Upper lobe of right lung (tissue), 1 donor: ENCODE measurements at regions not wholly inside any gene's neighbourhood (a gene's known extent, or its start where the extent isn't known, plus 50 kb on each side); places are given as distances from the start of the nearest gene placed in this dataset.

Experiments used
- ATAC-seq: fragments of 200-7000 bp; cut with Tn5 transposase; one replicate; pipeline ENCODE4 v1.9.1; 2020; ENCODE audit warnings: mild to moderate bottlenecking, moderate library complexity
- DNase-seq: peaks from one replicate; pipeline ENCODE4 v3.0.0-alpha.2; 2020
- H3K27ac ChIP-seq: fragments of 200-600 bp; one replicate; pipeline ENCODE4 v1.8.0; 2022
- H3K27me3 ChIP-seq: fragments of 200-600 bp; one replicate; pipeline ENCODE4 v1.8.0; 2022; ENCODE audit warnings: mild to moderate bottlenecking
- H3K36me3 ChIP-seq: fragments of 200-600 bp; one replicate; pipeline ENCODE4 v1.8.0; 2022
- H3K4me1 ChIP-seq: fragments of 200-600 bp; one replicate; pipeline ENCODE4 v1.8.0; 2022
- H3K4me3 ChIP-seq: fragments of 200-600 bp; one replicate; pipeline ENCODE4 v1.8.0; 2022; ENCODE audit warnings: mild to moderate bottlenecking
- H3K9me3 ChIP-seq: fragments of 200-600 bp; one replicate; pipeline ENCODE4 v1.8.0; 2022
- CTCF ChIP-seq: fragments of 200-600 bp; IDR thresholded peaks from one replicate; pipeline ENCODE4 v1.8.0; 2022; ENCODE audit warnings: antibody characterized with exemption
- intact Hi-C: fragments of 100-400 bp; cut with DNase I; formaldehyde crosslinking; loops from one replicate; pipeline ENCODE4 v1.11.0; 2022
- donor health status: DM: no; HTN: yes; CAD: no; lungs with severe emphysema.

GRCh38 chr4:13981499-13981898, 354.0 kb upstream of the BOD1L1 start:
- no peak for TF ChIP-seq CTCF
- Histone ChIP-seq H3K4me3 (no peak overlapping the region), H3K27ac (no peak overlapping the region), H3K9me3 (no peaks in the 10 kb centered on the region), H3K4me1 (no peaks in the 10 kb centered on the region), H3K36me3 (no peaks in the 10 kb centered on the region), H3K27me3 (no peaks in the 10 kb centered on the region)
- ATAC-seq = no peak
- DNase-seq = no peak
- intact Hi-C loops = no loop called here

GRCh38 chr4:13982010-13982409, 354.5 kb upstream of the BOD1L1 start:
- Histone ChIP-seq H3K36me3 (no peaks in the 10 kb centered on the region), H3K27me3 (no peaks in the 10 kb centered on the region), H3K4me3 (no peak overlapping the region), H3K9me3 (no peaks in the 10 kb centered on the region), H3K4me1 (no peaks in the 10 kb centered on the region), H3K27ac (no peak overlapping the region)
- ATAC-seq (no peak), DNase-seq (no peak)
- no peak for TF ChIP-seq CTCF
- intact Hi-C loops = no loop called here

- no peak overlapping the region for H3K4me3 ChIP-seq
- intact Hi-C loops = no loop called here
- ATAC-seq (no peak), DNase-seq (no peak)
- H3K27me3 ChIP-seq = no peaks in the 10 kb centered on the region
- no peaks in the 10 kb centered on the region for H3K36me3 ChIP-seq
- no peak overlapping the region for H3K27ac ChIP-seq
- no peaks in the 10 kb centered on the region for H3K9me3 ChIP-seq
- no peaks in the 10 kb centered on the region for H3K4me1 ChIP-seq
- TF ChIP-seq CTCF = no peak
These were observed 355.8 kb upstream of the BOD1L1 start for GRCh38 chr4:13983189-13983790.

- H3K9me3 ChIP-seq = no peaks in the 10 kb centered on the region
- no peaks in the 10 kb centered on the region for H3K4me1 ChIP-seq
- no peak overlapping the region for H3K27ac ChIP-seq
- TF ChIP-seq CTCF = no peak
- DNase-seq (no peak), ATAC-seq (peak; percentile 37)
- H3K4me3 ChIP-seq = no peak overlapping the region
- no peaks in the 10 kb centered on the region for H3K36me3 ChIP-seq
- intact Hi-C loops = no loop called here
- no peaks in the 10 kb centered on the region for H3K27me3 ChIP-seq
These were observed 357.7 kb upstream of the BOD1L1 start for GRCh38 chr4:13984991-13985800.

- no peak for TF ChIP-seq CTCF
- no peak for DNase-seq
- Histone ChIP-seq H3K27me3 (no peaks in the 10 kb centered on the region), H3K36me3 (no peaks in the 10 kb centered on the region), H3K9me3 (no peaks in the 10 kb centered on the region), H3K4me1 (no peaks in the 10 kb centered on the region), H3K27ac (no peak overlapping the region), H3K4me3 (no peak overlapping the region)
- intact Hi-C loops = no loop called here
- no peak for ATAC-seq
These were observed 358.3 kb upstream of the BOD1L1 start for GRCh38 chr4:13985837-13986236.
